Dermis blood vessel endothelial cell (primary cell): ENCODE measurements at regions not wholly inside any gene's neighbourhood (a gene's known extent, or its start where the extent isn't known, plus 50 kb on each side); places are given as distances from the start of the nearest gene placed in this dataset.

Experiments
- DNase-seq: peaks from one replicate; pipeline ENCODE4 v3.0.0; 2010

GRCh38 chr4:67220861-67221260 lies 324.4 kb downstream of the CENPC start:
- DNase-seq, result no peak

DNA sequence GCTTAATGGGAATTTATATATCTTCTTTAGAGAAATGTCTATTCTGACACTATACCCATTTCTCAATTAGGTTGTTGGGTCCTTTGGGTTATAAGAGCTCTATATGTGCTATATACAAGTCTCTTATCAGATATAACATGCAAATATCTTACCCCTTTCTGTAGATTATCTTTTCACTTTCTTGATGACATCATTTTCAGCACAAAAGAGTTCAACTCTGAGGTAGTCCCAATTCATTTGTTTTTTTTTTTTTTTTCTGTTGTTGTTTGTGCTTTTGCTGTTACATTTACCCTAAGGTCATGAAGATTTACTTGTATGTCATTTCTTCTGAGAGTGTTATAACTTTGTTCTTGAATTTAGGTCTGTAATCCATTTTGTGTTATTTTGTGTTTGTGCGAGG lies 326.4 kb downstream of the CENPC start:
- DNase-seq, result no peak

- no peak for DNase-seq
Measured at GRCh38 chr4:67207941-67208441, 337.3 kb downstream of the CENPC start.

- no peak for DNase-seq
Measured at GRCh38 chr4:67204441-67204840, 340.9 kb downstream of the CENPC start.

DNA sequence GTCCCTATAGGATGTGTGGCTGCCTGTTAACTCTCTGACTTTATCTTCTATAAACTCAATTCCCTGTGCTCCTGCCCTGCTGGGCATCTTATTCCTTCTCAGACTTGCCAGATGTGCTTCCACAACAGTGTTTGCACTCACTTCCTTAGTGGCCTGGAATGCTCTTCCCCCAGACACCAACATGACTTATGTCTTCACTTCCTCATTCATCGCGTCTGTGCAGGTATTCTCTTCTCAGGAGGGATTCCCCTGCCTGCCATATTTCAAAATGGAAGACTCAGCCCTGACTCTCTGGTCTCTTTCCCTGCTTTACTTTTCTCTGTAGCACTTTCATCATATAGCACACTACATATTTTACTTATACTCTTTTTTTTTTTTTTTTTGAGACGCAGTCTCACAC lies 344.0 kb downstream of the CENPC start:
- DNase-seq, result no peak

- DNase-seq, result no peak
Measured at GRCh38 chr4:67198727-67199126, 346.6 kb downstream of the CENPC start.

- no peak for DNase-seq
Measured at GRCh38 chr4:67167849-67168248, 377.5 kb downstream of the CENPC start.

DNA sequence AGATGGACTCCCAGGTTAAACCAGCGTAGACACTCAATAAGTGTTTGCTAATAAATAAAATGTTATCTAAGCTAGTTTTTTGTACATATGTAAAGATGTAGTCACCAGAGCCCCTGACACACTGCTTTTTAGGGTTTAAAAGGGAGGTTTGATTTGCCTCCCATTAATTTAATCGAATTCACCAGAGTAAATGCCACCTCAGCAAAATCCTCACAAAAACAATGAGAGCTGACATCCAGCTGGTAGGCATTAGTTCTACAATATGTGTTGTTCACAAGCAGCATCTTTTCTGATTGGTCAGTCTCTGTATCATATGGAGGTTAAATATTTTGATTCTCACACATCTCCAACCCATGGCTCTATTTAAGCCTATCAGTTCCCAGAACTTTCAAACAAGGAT lies 382.6 kb downstream of the CENPC start:
- DNase-seq, result no peak

- DNase-seq, result no peak
Measured at GRCh38 chr4:67161311-67161710, 384.0 kb downstream of the CENPC start.

- no peak for DNase-seq
Measured at GRCh38 chr4:67160394-67160793, 384.9 kb downstream of the CENPC start.

GRCh38 chr4:67158666-67159065 lies 386.6 kb downstream of the CENPC start:
- DNase-seq, result no peak

- no peak for DNase-seq
Measured at GRCh38 chr4:67152976-67153375, 392.3 kb downstream of the CENPC start.

DNA sequence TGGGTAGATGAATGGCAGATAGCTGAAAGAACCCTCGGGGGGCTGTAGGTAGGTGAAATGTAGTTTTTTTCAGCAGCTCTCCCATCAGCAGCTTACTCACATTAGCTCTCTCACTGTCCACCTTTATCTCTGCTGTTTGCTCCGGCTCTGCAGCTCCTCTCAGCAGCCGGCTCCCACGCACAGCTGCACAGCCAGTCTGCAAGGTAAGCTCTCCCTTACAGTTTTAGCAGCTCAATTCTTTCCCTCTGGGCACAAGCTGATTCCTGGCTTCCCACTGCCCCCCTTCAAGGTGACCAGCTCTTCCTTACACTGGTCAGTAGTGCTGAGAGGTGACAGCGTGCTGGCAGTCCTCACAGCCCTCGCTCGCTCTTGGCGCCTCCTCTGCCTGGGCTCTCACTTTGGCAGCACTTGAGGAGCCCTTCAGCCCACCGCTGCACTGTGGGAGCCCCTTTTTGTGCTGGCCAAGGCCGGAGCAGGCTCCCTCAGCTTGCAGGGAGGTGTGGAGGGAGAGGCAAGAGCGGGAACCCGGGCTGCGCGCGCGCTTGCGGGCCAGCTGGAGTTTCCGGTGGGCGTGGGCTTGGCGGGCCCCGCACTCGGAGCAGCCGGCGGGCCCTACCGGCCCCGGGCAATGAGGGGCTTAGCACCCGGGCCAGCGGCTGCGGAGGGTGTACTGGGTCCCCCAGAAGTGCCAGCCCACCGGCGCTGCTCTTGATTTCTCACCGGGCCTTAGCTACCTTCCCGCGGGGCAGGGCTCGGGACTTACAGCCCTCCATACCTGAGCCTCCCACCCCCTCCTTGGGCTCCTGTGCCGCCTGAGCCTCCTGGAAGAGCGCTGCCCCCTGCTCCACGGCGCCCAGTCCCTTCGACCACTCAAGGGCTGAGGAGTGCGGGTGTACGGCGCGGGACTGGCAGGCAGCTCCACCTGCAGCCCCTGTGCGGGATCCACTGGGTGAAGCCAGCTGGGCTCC lies 393.6 kb downstream of the CENPC start:
- no peak for DNase-seq

- DNase-seq, result no peak
Measured at GRCh38 chr4:67141586-67141985, 403.7 kb downstream of the CENPC start.

- DNase-seq, result no peak
Measured at GRCh38 chr4:67134616-67135015, 410.7 kb downstream of the CENPC start.

DNA sequence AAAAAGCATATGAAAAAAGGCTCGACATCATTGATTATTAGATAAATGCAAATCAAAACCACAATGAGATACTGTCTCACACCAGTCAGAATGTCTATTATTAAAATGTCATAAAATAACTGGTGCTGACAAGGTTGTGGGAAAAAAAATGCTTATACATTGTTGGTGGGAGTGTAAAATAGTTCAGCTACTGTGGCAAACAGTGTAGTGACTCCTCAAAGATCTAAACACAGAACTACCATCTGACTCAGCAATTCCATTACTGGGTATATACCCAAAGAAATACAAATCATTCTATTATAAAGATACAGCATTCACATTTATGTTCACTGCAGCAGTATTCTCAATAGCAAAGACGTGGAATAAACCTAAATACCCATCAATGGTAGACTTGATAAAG lies 412.1 kb downstream of the CENPC start:
- DNase-seq, result no peak

- DNase-seq, result no peak
Measured at GRCh38 chr4:67131224-67131623, 414.1 kb downstream of the CENPC start.

DNA sequence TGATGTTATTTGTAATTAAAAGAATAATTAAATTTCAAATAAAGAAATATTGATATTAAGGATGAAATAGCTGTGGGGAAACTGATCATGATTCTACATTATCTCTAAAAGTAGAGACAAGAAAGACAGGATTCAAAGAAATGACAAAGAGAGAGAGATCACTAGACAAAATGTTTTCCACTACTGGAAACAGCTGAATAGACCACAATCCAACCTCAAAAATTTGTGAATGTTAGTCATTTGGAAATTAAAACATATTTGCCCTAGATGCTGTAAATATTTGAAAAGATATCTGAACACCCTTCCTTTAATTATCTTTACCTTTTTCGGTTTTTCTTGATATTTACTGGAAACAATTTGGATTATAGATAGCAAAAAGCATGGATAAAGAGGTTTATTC lies 414.9 kb downstream of the CENPC start:
- no peak for DNase-seq

GRCh38 chr4:67126570-67126969 lies 418.7 kb downstream of the CENPC start:
- DNase-seq, result no peak

DNA sequence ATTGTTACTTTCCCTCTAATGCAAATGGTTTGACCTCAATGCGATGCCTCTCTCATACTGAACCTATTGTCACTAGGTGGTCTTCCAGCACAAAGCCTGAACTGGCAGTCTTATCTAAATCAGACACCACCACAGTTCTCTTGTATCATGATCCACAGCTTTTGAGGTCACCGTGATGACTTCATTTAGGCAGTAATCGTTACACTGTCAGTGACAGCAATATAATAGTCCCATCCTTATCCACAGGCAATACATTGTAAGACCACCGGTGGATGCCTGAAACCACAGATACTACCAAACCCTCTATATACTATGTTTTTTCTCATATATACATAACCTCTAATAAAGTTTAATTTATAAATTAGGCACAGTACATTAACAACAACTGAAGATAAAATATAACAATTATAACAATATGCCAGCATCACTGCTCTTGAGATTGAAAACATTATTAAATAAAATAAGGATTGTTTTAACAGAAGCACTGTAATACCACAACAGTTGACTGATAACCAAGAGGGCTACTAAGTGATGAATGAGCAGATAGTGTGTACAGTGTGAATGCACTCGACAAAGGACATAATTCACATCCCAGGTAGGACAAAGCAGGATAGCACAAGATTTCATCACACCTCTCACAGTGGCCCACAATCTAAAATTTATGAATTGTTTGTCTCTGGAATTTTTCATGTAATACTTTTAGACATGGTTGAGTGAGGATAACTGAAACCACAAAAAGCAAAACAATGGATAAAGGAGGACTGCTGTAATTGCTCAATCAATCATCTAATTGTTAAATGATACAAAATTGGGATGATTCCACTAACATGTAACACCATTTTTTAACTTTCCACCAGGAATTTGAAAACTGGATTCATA lies 419.4 kb downstream of the CENPC start:
- no peak for DNase-seq

DNA sequence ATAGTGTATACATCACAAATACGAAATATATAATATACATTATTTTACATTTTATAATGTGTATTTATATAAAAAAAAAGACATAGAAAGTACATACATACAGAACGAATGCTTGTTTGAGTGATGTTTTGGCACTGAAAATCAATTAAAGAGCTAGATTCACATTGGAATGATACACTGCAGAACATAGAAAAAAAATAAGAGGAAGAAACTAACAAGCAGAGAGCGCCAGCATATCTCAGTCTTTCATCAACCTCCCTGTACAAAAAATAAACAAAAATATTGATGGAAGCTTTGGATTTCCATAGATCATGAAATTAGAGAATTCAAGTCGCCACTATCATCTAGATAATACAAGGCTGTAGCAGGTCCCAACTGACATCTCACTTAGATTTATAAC lies 420.6 kb downstream of the CENPC start:
- DNase-seq, result no peak

GRCh38 chr4:67122029-67122428 lies 423.3 kb downstream of the CENPC start:
- no peak for DNase-seq

DNA sequence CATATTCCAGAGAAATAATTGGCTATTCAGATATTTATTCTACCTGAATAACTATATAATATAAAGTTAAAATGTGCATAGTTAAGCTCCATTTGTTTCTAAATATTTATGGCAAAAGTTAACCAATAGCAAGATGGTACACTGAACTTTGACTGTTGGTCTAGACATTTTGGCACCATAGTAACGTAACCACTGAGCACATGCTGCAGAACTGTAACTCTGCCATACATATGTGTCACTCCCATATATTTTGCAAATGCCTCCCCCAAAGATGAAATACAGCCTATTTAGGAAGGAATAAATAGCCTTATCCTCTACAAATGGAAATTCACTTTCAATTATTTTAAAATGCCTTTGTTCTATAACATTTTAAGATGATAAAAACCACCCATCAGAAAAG lies 424.9 kb downstream of the CENPC start:
- no peak for DNase-seq

DNA sequence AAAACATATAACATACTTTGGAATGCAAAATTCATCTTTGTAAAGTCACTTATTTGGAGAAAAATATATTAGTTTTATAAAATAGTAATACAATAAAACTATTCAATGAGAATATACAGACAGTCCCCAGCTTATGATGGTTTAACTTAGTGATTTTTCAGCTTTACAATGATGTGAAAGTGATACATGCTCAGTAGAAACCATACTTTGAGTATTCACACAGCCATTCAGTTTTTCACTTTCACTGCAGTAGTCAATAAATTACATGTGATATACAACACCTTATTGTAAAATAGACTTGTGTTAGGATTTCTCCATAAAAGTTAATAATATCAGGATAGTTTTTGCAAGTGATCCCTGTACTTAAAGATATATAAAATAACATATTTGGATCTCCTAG lies 436.0 kb downstream of the CENPC start:
- no peak for DNase-seq
